ENCODE measurements at regions not wholly inside any gene's neighbourhood (a gene's known extent, or its start where the extent isn't known, plus 50 kb on each side); places are given as distances from the start of the nearest gene placed in this dataset.

DNA sequence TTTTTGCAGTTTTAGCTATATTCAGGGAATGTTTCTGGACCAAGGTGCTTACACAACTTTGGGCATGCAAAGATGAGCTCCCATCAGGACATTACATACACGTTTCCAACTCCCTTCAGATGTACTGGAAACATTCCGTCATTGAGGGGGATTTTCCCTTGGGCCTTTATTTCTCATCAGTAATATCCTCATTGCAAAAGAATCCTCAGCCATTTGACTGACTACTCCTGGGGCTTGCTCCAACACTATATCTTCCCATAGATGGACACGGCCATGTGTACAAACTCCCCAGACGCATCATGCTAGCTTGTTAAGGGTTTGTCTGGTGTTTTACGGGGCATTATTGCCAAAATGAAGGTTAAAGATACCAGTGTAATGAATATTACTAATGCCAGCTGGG is 59.3 kb upstream of the NUP160 start:
- Histone ChIP-seq H3K4me1 (no peaks in the 10 kb centered on the region), H3K36me3 (no peaks in the 10 kb centered on the region), H3K9me3 (no peaks in the 10 kb centered on the region), H3K27ac (no peak overlapping the region), H3K4me3 (no peak overlapping the region), H3K27me3 (no peaks in the 10 kb centered on the region)
- WGBS, 2 donors (ENCODE audit: low coverage in 1 of 2), result 58 to 70% methylated on average over 3 to 5 of the region's 5 CpGs
- peak; percentile 53 for ATAC-seq
- TF ChIP-seq POLR2AphosphoS5 (IDR thresholded peaks at IDR 0.05) (no peak), POLR2A (IDR thresholded peaks at IDR 0.05) (no peak), EP300 (IDR thresholded peaks at IDR 0.05) (no peak)
- TF ChIP-seq, protein P1, sequence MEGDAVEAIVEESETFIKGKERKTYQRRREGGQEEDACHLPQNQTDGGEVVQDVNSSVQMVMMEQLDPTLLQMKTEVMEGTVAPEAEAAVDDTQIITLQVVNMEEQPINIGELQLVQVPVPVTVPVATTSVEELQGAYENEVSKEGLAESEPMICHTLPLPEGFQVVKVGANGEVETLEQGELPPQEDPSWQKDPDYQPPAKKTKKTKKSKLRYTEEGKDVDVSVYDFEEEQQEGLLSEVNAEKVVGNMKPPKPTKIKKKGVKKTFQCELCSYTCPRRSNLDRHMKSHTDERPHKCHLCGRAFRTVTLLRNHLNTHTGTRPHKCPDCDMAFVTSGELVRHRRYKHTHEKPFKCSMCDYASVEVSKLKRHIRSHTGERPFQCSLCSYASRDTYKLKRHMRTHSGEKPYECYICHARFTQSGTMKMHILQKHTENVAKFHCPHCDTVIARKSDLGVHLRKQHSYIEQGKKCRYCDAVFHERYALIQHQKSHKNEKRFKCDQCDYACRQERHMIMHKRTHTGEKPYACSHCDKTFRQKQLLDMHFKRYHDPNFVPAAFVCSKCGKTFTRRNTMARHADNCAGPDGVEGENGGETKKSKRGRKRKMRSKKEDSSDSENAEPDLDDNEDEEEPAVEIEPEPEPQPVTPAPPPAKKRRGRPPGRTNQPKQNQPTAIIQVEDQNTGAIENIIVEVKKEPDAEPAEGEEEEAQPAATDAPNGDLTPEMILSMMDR (IDR thresholded peaks at IDR 0.05), result no peak

DNA sequence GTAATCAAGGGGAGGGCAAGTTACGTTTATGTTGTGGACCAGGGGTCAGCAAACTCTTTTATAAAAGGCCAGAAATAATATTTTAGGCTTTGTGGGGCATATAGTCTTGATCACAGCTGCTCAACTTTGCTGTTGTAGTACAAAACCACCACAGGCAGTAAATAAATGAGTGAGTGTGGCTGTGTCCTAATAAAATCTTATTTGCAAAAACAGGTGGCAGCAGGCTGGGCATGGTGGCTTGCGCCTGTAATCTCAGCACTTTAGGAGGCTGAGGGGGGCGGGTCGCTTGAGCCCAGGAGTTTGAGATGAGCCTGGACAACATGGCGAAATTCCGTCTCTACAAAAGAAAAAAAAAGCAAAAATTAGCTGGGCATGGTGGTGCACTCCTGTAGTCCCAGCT is 57.9 kb upstream of the NUP160 start:
- Histone ChIP-seq H3K27me3 (no peaks in the 10 kb centered on the region), H3K27ac (no peak overlapping the region), H3K4me3 (no peak overlapping the region), H3K9me3 (no peaks in the 10 kb centered on the region), H3K4me1 (no peaks in the 10 kb centered on the region), H3K36me3 (no peaks in the 10 kb centered on the region)
- 92 to 95% methylated on average over 4 to 6 of the region's 6 CpGs for whole genome bisulfite sequencing, 2 donors (ENCODE audit: low coverage in 1 of 2)
- TF ChIP-seq POLR2AphosphoS5 (IDR thresholded peaks at IDR 0.05) (no peak), POLR2A (IDR thresholded peaks at IDR 0.05) (no peak), EP300 (IDR thresholded peaks at IDR 0.05) (no peak)
- TF ChIP-seq, protein P1 (IDR thresholded peaks at IDR 0.05), result no peak
- ATAC-seq, result no peak

DNA sequence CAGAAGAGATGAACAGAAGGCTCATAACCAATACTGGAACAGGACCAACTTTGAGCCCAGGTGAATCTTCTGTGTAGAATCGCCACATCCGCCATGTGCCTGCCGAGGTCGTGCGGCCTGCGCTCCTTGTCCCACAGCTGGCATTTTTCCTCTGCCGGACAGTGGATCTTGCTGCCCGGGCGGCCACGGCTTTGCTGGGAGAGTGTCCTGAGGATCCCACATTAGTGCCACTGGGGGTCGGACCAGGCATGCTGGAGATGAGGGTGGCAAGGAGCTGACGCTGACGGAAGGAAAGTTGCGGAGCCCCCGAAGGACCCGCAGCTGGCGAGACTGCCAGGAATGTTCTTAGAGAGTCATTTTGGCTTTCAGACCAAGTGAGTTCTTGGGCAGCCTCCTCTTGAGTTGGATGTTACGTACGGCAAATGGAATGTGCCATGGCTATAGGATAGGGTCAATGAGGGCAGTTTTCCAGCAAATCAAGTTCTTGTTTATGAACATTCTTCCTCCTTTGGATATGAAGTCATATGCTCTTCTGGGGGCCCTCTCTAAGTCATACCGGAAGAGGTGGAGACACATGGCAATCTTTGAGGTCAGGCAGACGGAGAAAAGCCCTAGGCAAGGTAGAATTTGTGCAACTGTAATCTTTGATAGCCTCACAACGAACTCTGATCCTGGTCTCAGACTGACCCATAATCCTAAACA is 57.4 kb upstream of the NUP160 start:
- no peak for TF ChIP-seq EP300 (IDR thresholded peaks at IDR 0.05)
- no peak for TF ChIP-seq POLR2AphosphoS5 (IDR thresholded peaks at IDR 0.05)
- TF ChIP-seq, protein P1 (IDR thresholded peaks at IDR 0.05), result no peak
- TF ChIP-seq POLR2A (IDR thresholded peaks at IDR 0.05), result no peak
- no peaks in the 10 kb centered on the region for H3K36me3 ChIP-seq
- no peaks in the 10 kb centered on the region for H3K27me3 ChIP-seq
- H3K4me1 ChIP-seq, result no peaks in the 10 kb centered on the region
- WGBS, 2 donors (ENCODE audit: low coverage in 1 of 2), result 82 to 89% methylated on average over 7 to 10 of the region's 22 CpGs
- no peaks in the 10 kb centered on the region for H3K9me3 ChIP-seq
- ATAC-seq, result no peak
- H3K4me3 ChIP-seq, result no peak overlapping the region
- H3K27ac ChIP-seq, result no peak overlapping the region

DNA sequence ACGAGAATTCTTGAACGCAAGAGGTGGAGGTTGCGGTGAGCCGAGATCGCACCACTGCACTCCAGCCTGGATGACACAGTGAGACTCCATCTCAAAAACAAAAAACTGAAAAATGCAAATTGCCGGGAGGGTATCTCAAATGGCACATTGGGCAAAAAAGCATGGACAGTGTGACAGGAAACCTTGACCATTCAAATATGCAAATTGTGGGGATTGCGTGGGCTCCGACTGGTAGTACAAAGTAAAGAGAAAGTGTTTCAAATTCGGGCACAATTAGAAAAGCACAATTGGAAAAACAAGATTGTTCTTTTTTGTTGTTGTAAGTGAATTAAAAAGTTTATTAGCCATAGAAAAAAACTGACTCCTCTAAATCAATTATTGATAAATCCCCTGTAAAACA is 56.7 kb upstream of the NUP160 start:
- no peak for ATAC-seq
- no peaks in the 10 kb centered on the region for H3K9me3 ChIP-seq
- TF ChIP-seq EP300 (IDR thresholded peaks at IDR 0.05) (no peak), POLR2A (IDR thresholded peaks at IDR 0.05) (no peak), POLR2AphosphoS5 (IDR thresholded peaks at IDR 0.05) (no peak)
- TF ChIP-seq, protein P1 (IDR thresholded peaks at IDR 0.05), result no peak

DNA sequence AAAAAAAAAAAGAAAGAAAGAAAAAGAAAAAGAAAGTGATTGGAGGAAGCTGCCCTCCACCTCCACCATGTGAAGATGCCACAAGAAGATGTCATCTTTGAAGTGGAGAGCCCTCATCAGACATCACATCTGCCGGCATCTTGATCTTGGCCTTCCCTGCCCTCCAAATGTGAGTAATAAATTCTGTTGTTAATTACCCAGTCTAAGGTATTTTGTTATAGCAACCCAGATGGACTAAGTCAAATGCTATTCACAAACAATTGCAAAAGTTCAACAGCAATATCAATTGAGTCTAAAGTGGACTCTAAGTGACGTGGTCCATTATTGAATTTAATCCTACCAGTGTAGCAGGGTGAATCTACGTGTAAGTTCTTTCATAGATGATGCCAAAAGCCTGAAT is 55.9 kb upstream of the NUP160 start:
- H3K27me3 ChIP-seq, result no peaks in the 10 kb centered on the region
- no peak overlapping the region for H3K4me3 ChIP-seq
- H3K27ac ChIP-seq, result no peak overlapping the region
- WGBS, 2 donors (ENCODE audit: low coverage in 1 of 2), result 71 to 78% methylated on average over 3 of the region's 3 CpGs
- no peak for ATAC-seq
- H3K36me3 ChIP-seq, result no peaks in the 10 kb centered on the region
- H3K9me3 ChIP-seq, result no peaks in the 10 kb centered on the region
- TF ChIP-seq, protein P1 (IDR thresholded peaks at IDR 0.05), result no peak
- TF ChIP-seq POLR2A (IDR thresholded peaks at IDR 0.05), result no peak
- no peak for TF ChIP-seq EP300 (IDR thresholded peaks at IDR 0.05)
- no peaks in the 10 kb centered on the region for H3K4me1 ChIP-seq

More for the DNA sequence above, 56.7 kb upstream of the NUP160 start:
- no peaks in the 10 kb centered on the region for H3K36me3 ChIP-seq
- 92 to 95% methylated on average over 7 to 8 of the region's 9 CpGs for WGBS, 2 donors (ENCODE audit: low coverage in 1 of 2)
- no peaks in the 10 kb centered on the region for H3K4me1 ChIP-seq
- H3K4me3 ChIP-seq, result no peak overlapping the region
- H3K27me3 ChIP-seq, result no peaks in the 10 kb centered on the region
- no peak overlapping the region for H3K27ac ChIP-seq
